Left forelimb (tissue), 1 donor: ENCODE measurements at regions not wholly inside any gene's neighbourhood (a gene's known extent, or its start where the extent isn't known, plus 50 kb on each side); places are given as distances from the start of the nearest gene placed in this dataset.
"Not testable (repeated sequence)": the region's sequence is repeated elsewhere in the genome, so short reads cannot be mapped to it uniquely, and the experiment has no call there.

Source experiments
- DNase-seq: peaks from one replicate; pipeline ENCODE4 v3.0.0-alpha.2; 2018; ENCODE audit warnings: low spot score

- no peak for DNase-seq
Observed at GRCh38 chr6:80633412-80633811, 526.9 kb downstream of the BCKDHB start.

GRCh38 chr6:80625405-80625804 lies 518.9 kb downstream of the BCKDHB start:
- DNase-seq, result no peak

DNA sequence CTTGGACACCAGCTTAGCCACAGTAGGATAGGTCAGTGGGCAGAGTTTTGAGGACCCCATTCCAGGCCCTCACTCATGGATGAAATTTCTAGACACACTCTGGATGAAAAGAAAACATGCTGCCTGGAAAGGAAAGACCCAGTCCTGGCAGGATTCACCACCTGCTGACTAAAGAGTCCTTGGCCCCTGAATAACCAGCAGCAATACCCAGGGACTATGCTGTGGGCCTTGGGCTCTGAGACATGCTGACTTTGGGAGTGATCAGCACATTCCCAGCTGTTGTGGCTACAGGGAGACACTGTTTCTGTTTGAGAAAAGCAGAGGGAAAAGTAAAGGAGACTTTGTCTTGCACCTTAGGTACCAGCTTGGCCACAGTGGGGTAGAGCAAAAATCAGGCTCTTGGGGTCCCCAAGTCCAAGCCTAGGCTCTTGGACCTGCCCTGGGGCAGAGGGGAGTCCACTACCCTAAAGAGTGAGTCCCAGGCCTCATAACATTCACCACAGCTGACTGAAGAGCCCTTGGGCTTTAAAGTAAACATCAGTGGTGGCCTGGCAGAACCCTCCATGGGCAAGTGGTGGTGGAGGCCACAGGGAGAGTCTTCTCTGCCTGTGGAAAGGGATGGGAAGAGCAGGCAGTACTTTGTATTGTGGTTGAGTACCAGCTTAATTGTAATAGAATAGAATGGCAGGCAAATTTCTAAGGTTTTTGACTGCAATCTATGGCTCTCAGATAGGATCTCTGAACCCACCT lies 516.8 kb downstream of the BCKDHB start:
- DNase-seq, result no peak

DNA sequence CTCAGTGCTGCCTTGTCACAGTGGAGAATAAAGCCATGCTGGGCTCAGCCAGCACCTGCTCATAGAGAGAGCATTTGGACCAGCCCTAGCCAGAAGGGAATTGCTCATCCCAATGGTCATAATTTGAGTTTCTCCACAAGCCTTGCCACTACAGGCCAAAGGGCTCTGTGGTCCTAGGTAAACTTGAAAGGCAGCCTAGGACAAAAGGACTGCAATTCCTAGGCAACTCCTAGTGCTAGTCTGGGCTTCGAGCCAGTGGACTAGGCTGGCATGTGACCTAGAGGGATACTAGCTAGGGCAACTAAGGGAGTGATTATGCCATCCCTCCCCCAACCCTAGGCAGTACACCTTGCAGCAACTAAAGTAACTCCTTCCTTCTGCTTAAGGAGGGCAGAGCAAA lies 516.2 kb downstream of the BCKDHB start:
- no peak for DNase-seq

DNA sequence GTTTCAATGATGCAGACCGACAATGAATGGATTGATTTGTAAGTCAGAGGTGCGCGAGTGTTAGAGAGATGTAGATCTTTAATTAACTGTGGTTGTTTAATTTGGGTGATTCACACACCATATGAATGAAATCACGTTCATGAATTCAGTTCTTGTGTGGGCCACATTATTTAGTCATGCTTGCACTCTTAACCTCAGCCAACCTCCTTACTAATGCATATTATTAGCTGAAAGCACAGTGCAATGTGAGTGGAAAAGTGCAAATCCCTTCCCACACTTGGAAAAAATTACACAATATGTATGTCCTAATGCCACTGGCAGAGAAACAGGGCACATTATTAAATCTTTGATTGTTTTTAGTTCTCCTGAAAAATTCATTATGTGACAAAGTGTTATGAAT lies 512.5 kb downstream of the BCKDHB start:
- no peak for DNase-seq

GRCh38 chr6:80610846-80611245 lies 504.4 kb downstream of the BCKDHB start:
- DNase-seq, result no peak

DNA sequence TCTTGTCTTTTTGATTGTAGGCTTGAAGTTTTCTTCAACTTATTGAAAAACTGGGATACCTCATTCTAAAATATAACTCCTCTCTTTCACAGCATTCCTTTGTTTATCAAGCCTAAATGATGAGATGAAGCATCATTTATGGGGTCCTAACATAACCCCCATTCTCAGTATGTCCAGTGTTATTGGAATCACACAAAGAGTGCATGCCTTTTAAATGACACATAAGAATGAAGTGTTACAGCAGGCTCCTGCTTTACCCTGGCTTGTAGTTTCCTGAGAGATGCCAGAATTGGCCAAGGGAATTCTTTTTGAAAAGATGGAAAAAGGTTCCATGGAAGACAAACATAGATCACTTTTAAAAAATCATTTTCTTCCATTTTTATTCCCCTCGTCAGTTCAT lies 502.4 kb downstream of the BCKDHB start:
- DNase-seq, result no peak

- no peak for DNase-seq
Observed at GRCh38 chr6:80607811-80608391, 501.4 kb downstream of the BCKDHB start.

GRCh38 chr6:80605165-80605989 lies 498.9 kb downstream of the BCKDHB start:
- DNase-seq, result no peak

DNA sequence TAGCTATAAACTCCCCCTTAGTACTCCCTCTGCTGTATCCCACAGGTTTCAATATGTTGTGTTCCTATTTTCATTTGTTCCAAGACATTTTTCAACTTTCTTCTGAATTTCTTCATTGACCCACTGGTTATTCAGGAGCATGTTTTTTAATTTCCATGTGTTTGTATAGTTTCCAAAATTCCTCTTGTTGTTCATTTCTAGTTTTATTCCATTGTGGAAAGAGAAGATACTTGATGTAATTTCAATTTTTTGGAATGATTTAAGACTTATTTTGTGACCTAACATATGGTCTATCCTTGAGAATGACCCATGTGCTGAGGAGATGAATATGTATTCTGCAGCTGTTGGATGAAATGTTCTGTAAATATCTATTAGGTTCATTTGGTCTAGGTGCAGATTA lies 497.2 kb downstream of the BCKDHB start:
- DNase-seq, result no peak

DNA sequence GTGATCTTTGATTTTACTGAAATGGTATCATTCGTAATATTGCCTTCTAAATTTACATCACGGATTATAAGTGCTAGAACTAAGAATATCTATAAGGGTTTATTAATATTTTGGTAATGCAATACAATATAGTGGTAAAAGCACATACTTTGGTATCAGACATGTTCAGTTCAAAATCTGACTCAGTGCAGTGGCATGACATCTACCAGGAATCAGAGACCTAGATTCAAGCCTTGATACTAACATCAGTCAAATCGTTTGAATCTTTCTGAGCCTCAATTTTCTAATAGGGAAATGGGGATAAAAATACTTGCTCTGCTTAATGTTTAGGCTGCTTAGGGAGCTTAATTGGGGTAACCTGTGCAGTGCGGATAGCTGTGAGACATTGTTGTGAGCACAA lies 488.0 kb downstream of the BCKDHB start:
- no peak for DNase-seq

GRCh38 chr6:80592436-80592835 lies 486.0 kb downstream of the BCKDHB start:
- DNase-seq, result no peak

DNA sequence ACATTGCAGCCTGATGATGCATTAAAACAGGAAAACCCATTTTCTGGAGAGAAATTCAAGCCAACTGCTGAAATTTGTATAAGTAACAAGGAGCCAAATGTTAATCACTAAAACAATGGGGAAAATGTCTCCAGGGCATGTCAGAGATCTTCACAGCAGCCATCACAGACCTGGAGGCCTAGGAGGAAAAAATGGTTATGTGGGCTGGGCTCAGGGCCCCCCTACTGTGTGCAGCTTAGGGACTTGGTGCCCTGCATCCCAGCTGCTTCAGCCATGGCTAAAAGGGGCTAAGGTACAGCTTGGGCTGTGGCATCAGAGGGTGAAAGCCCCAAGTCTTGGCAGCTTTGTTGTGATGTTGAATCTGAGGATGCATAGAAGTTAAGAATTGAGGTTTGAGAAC lies 479.8 kb downstream of the BCKDHB start:
- no peak for DNase-seq

- no peak for DNase-seq
Observed at GRCh38 chr6:80579391-80580023, 473.0 kb downstream of the BCKDHB start.

- DNase-seq, result not testable (repeated sequence)
Observed at GRCh38 chr6:80573320-80573719, 466.8 kb downstream of the BCKDHB start.

DNA sequence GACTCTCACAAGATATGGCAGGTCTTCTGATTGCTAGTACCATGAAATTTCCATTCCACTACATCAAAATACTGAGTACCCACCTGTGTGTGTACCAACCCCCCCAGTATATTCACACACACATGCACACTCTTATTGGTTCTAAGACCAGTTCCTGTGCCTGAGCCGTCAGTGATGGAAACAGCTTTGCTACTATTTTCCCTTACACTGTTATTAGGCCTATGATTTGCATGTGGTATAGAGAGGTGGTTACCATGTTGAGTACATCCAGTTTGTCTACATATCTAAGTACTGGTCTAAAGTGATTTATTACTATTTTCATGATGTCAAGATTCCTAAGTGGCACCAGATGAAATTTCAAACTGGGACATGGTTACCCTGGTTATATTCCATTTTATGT lies 459.9 kb downstream of the BCKDHB start:
- no peak for DNase-seq

DNA sequence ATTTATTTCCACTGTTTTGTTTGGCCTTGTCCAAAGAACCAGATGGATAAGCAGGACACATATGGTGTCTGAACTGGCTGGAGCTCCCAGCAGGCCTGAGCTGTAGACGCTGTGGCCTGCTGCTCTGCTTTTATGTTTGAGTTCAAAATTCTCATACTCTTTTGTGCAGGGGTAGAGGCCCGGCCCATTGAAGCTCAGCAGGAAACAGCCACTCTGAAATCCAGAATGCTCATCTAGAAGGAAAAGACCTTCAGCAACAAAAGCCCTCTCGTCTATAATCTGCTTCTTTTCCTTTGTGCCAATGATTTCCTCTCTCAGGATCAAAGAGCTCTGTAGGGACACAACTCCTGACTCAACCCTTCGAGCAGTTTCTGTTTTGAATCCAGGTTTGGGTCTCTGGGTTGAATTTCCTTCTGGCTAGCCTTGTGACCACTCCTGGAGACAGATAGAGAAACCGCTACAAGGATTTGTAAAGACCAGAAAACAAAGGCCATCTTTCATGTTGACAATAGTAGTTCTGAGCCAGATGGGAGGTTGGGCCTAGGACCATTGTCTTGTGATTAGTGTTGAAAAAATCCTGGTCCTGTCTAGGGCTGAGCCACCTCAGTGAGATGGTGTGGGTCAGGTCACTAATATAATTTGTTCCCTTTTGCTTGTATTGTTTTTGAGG lies 446.7 kb downstream of the BCKDHB start:
- DNase-seq, result no peak

GRCh38 chr6:80550748-80551147 lies 444.3 kb downstream of the BCKDHB start:
- DNase-seq, result no peak

DNA sequence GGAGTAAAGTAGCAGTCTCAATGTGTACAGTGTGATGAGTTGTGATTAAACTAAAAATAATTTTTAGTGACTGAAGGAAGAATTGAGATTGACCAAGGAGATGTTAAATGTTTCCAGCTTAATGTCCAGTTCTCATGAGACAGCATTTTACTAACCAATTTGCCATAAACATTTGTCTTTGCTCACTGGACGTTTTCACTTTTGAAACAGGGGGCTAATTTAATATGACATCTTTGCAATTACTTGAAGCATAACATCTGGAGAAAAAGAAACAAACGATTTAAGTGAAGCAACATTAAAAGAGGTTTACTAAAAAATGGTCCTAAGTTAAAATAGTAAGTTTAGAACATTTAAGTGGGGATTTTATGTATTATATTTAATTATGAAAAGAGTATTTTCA lies 443.8 kb downstream of the BCKDHB start:
- no peak for DNase-seq

DNA sequence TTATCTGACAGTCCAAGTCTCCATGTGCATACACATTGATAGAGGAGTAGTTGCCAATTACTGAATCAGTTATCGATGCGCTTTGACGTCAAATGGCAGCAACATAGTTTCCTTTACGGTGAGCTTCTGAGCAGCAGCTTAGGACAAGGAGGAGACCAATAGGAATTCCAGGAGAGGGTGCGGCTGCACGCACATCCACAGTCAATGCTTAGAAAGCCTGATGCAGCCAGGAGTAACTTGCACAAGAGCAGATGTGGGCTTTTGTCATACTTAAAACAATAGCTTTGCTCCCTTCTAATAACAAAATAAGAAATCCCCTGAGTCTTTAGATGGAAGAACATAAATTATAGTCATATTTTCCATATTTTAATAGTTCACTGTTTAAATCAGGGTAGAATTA lies 442.1 kb downstream of the BCKDHB start:
- no peak for DNase-seq

GRCh38 chr6:80547827-80548226 lies 441.4 kb downstream of the BCKDHB start:
- no peak for DNase-seq
